ENCODE measurements at regions not wholly inside any gene's neighbourhood (a gene's known extent, or its start where the extent isn't known, plus 50 kb on each side); places are given as distances from the start of the nearest gene placed in this dataset.
"Not testable (repeated sequence)": the region's sequence is repeated elsewhere in the genome, so short reads cannot be mapped to it uniquely, and the experiment has no call there.

DNA sequence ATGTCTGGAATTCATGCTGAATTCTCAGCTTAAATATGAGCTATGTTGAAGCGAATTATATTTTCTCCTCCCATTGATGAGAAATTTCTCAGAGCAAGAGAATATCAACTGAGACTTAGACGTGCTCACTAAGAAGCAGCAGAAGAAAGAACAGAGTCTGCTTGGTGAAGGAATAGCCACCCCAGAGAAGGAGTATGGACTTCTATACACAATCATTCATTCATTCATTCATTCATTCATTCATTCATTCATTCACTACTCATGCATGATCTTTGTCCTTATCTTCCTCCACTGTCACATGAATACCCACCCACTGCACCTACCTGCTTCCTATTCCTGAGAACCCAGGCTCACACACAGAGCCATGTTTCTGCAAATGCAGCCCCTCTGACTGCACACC lies 206.6 kb downstream of the DEPDC1B start:
- TF ChIP-seq, protein P1, sequence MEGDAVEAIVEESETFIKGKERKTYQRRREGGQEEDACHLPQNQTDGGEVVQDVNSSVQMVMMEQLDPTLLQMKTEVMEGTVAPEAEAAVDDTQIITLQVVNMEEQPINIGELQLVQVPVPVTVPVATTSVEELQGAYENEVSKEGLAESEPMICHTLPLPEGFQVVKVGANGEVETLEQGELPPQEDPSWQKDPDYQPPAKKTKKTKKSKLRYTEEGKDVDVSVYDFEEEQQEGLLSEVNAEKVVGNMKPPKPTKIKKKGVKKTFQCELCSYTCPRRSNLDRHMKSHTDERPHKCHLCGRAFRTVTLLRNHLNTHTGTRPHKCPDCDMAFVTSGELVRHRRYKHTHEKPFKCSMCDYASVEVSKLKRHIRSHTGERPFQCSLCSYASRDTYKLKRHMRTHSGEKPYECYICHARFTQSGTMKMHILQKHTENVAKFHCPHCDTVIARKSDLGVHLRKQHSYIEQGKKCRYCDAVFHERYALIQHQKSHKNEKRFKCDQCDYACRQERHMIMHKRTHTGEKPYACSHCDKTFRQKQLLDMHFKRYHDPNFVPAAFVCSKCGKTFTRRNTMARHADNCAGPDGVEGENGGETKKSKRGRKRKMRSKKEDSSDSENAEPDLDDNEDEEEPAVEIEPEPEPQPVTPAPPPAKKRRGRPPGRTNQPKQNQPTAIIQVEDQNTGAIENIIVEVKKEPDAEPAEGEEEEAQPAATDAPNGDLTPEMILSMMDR (conservative IDR thresholded peaks at IDR 0.05), result no peak
- H3K27ac ChIP-seq, result no peak overlapping the region

DNA sequence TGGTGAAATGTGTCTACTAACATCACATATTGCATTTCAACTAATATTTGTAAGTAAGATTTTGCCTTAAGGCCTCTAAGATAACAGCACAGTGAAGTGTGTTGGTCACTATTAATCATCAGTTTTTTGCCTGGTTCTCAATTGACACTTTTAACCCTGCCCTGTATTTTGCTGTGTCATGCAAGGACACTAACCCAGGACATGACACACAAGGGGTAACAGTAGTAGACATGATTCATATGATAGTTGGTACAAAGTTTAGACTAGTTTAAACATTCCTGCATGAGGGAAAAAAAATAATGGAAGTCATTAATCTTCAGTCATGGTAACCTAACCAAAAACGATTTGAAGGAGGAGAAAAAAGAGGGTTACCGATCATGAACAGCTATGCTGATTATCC lies 207.0 kb downstream of the DEPDC1B start:
- no peak overlapping the region for H3K27ac ChIP-seq
- TF ChIP-seq, protein P1 (conservative IDR thresholded peaks at IDR 0.05), result no peak

DNA sequence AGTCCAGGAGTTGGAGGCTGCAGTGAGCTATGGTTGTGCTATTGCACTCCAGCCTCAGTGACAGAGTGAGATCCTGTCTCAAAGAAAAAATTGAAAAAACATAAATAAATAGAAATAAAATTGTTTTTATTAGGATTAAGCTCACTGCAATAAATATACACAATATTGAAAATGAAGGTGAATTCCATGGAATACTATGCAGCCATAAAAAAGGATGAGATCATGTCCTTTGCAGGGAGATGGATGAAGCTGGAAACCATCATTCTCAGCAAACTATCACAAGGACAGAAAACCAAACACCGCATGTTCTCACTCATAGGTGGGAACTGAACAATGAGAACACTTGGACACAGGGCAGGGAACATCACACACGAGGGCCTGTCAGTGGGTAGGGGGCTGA lies 207.6 kb downstream of the DEPDC1B start:
- not testable (repeated sequence) for H3K27ac ChIP-seq

DNA sequence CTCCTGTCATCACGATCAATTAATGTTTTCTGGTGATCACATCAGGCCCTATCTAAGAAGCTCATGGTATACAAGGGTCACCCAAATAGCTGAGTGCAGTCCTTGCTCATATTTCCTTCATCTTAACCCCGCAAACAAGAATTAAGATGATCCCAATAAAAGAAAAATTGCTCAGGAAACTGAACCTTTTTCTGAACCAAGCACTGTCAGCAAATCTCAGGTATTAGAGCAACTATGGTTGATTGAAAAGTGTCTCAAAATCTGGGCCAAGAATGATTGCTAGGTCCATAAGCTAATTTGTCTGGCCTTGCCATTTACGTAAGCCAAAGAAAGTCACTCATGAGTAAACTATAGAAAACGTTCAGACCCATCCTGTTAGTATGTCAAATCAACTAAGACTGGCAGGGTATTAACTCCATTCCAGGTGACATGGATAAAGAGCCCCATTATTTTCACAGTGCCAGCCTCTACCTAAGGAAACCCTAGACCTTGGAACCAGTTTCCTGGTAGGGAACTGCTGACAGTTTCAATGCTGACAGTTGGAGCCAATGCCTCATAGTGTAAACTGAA lies 209.3 kb downstream of the DEPDC1B start:
- H3K27ac ChIP-seq, result peak overlapping the region; percentile 98

DNA sequence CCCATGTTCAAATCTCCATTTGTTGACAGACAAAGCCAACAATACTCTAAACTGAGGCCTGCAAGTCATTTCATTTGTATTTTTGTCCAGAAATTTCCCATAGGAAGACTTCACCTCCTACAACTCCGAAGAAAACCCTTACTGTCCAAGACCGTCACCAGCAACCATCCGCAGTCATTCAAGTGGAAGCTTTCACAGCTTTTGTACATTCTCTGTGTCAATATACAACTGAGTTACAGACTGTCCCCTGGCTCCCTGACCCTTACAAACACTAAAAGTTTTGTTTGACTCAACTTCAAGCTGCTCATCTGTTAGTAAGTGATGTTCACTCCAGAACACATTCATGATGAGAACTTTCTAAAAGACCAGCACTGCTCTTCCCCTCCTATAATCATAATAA lies 210.1 kb downstream of the DEPDC1B start:
- H3K27ac ChIP-seq, result peak overlapping the region; percentile 98
- TF ChIP-seq, protein P1 (conservative IDR thresholded peaks at IDR 0.05), result no peak

More for the DNA sequence above, 209.3 kb downstream of the DEPDC1B start:
- TF ChIP-seq, protein P1 (conservative IDR thresholded peaks at IDR 0.05), result no peak

DNA sequence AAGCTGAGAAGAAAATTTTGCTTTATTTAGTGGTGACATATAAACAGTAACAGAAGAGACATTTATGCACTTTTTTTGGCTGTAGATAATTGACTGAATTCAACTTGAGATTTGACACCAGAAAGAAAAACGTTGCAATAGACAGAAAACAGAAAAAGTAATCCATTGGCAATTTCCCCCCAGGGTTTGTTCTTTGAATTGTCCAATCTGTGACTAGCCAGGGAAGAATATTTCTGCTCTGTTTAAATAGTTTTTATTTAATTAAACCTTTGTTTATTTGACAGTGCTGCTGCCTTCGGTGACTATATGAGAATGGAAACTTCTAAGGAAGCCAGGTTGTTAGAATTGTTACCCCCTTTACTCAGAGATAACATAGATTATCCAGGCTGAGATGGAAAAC lies 210.6 kb downstream of the DEPDC1B start:
- TF ChIP-seq, protein P1 (conservative IDR thresholded peaks at IDR 0.05), result no peak
- peak overlapping the region; percentile 98 for H3K27ac ChIP-seq

DNA sequence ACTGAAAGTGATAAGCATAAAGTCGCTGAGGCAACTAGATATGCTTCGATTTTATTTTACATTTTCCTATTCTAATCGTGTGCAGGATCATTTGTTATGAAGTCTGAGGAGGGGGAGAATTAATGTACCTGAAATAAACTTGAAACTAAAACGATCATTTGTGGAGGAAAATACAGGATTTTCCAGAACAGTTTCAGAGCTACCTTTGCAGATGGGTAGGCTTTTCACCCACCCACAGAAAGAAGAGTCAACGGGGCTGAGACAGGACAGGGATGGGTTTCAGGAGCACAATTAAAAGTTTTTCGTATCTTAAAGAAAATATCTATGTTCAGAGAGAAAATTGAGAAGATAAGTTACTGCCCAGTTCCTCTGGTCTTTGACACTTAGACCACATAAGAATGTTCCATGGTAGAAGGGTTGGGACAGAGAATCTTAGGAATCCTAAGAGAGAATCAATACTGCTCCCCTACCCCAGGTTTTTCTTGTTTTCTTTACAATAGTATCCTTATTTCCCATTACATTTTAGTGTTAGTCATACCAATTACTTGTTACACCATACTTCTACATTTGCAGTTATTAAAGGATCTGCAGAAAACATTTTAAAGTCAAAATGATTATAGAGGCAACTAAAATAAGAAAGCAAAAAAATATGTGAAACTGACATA lies 211.4 kb downstream of the DEPDC1B start:
- TF ChIP-seq, protein P1 (conservative IDR thresholded peaks at IDR 0.05), result no peak
- peak overlapping the region; percentile 98 for H3K27ac ChIP-seq

DNA sequence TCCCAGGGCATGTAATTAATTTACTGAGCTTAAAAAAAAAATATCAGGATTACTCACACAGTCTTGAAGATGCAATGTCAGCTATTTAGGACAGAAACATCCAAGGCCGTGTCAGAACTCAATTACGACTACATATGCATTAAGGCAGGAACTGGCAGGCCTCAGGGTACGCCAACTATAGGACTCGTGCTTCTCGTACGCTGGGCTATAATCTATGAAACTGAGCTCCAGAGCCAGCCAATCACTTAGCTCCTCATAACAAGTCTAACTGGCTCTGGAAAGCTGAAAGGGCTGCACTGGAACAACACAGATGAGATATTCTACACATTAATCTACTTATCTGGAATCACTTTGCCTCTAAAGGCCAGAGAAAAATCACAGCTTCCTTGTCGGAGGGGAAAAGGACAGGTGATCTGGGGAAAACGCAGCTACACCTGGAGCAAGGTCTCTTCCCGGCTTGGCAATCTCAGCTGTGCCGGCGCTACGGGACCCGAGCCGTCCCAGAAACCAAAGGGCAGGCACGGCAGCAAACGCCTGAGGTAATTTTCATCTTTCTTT lies 212.0 kb downstream of the DEPDC1B start:
- TF ChIP-seq, protein P1 (conservative IDR thresholded peaks at IDR 0.05), result no peak
- peak overlapping the region; percentile 98 for H3K27ac ChIP-seq

Data from VCaP (cell line).